ENCODE measurements at regions not wholly inside any gene's neighbourhood (a gene's known extent, or its start where the extent isn't known, plus 50 kb on each side); places are given as distances from the start of the nearest gene placed in this dataset. TPM values are rescaled to one million over a fixed set of nuclear protein-coding genes. Genes with fewer than 3 reads are reported as not detected.

Small RNA genes lying in the stretch of these regions (small RNA-seq; reads per million reads assigned to genes)
- gene MIR548AB (ENCODE audit: low replicate concordance) (not detected), gene NDUFA4P2 (ENCODE audit: low replicate concordance) (not detected), gene RNU1-43P (ENCODE audit: low replicate concordance) (not detected), gene RNU6-461P (ENCODE audit: low replicate concordance) (not detected), gene TUBBP11 (ENCODE audit: low replicate concordance) (not detected)

Data from skin of body (tissue), 1 donor.